B cell (primary cell): ENCODE measurements at regions not wholly inside any gene's neighbourhood (a gene's known extent, or its start where the extent isn't known, plus 50 kb on each side); places are given as distances from the start of the nearest gene placed in this dataset.

Experiments
- ATAC-seq: fragments of 200-7000 bp; cut with Tn5 transposase; one replicate; pipeline ENCODE4 v1.10.0; 2021; ENCODE audit warnings: low read depth, mild to moderate bottlenecking, moderate number of reproducible peaks, moderate library complexity
- CTCF ChIA-PET: fragments of 350-600 bp; sonication (Branson Sonifier 250); formaldehyde crosslinking; loops from one replicate; lab custom pipeline; 2021; ENCODE audit warnings: antibody characterized with exemption, inconsistent platforms; lab: Charles Lee
- POLR2A ChIA-PET: fragments of 350-600 bp; sonication (Branson Sonifier 250); formaldehyde crosslinking; loops from one replicate; lab custom pipeline; 2021; ENCODE audit warnings: antibody characterized with exemption; lab: Charles Lee
- DNase-seq: peaks from one replicate; pipeline ENCODE4 v3.0.0; 2013
- H2AFZ ChIP-seq: 2 replicates; pipeline ENCODE4 v1.6.1; 2012; ENCODE audit warnings: mild to moderate bottlenecking, low read depth, low read length; ENCODE audit not compliant: insufficient read depth, poor library complexity, severe bottlenecking
- H3K27ac ChIP-seq, 2 donors: 1 replicate in 1 of 2; 2 replicates in 1 of 2; pipeline ENCODE4 v1.5.1; 2012 to 2013; ENCODE audit warnings: low read length in 2 of 2, mild to moderate bottlenecking in 2 of 2, moderate library complexity in 1 of 2
- H3K27me3 ChIP-seq, 4 experiments: fragments of 200-600 bp in 1 of 4; sonication (generic) in 1 of 4; replicated peaks in 1 of 4; 1 replicate in 2 of 4; 2 replicates in 2 of 4; pipeline versions ENCODE4 v1.6.1 to v1.7.0; 2013 to 2016; ENCODE audit warnings: low read length in 3 of 4, mild to moderate bottlenecking in 2 of 4, mixed read lengths in 1 of 4, moderate library complexity in 1 of 4; ENCODE audit not compliant: insufficient read depth in 4 of 4, control insufficient read depth in 3 of 4; ENCODE audit errors: control extremely low read depth in 1 of 4
- H3K36me3 ChIP-seq, 2 experiments: replicated peaks in 1 of 2; 1 replicate in 1 of 2; 2 replicates in 1 of 2; pipeline versions ENCODE4 v1.6.1 to v1.7.1; 2013; ENCODE audit warnings: low read length in 1 of 2; ENCODE audit not compliant: insufficient read depth in 2 of 2, control insufficient read depth in 1 of 2; ENCODE audit errors: control extremely low read depth in 1 of 2, extremely low read depth in 1 of 2
- H3K4me1 ChIP-seq, 2 donors: fragments of 200-600 bp in 1 of 2; sonication (generic) in 1 of 2; 1 replicate in 1 of 2; 2 replicates in 1 of 2; pipeline versions ENCODE4 v1.5.1 to v1.6.1; 2013 to 2017; ENCODE audit warnings: low read length in 2 of 2; ENCODE audit not compliant: control insufficient read depth in 2 of 2, insufficient read depth in 2 of 2
- H3K4me2 ChIP-seq: replicated peaks from 2 replicates; pipeline ENCODE3; 2012; ENCODE audit warnings: mild to moderate bottlenecking, low read depth, low read length; ENCODE audit not compliant: poor library complexity, severe bottlenecking
- H3K4me3 ChIP-seq, 5 experiments: fragments of 200-600 bp in 1 of 5; sonication (generic) in 1 of 5; 1 replicate in 3 of 5; 2 replicates in 2 of 5; pipeline versions ENCODE4 v1.5.1 to v1.7.0; 2011 to 2016; ENCODE audit warnings: low read length in 4 of 5, mild to moderate bottlenecking in 4 of 5, low read depth in 2 of 5, control low read depth in 1 of 5, moderate library complexity in 1 of 5; ENCODE audit not compliant: insufficient read depth in 1 of 5; ENCODE audit errors: control extremely low read depth in 1 of 5, extremely low read depth in 1 of 5
- H3K79me2 ChIP-seq: fragments of 200-600 bp; sonication (generic); one replicate; pipeline ENCODE4 v1.6.0; 2016; ENCODE audit warnings: low read length; ENCODE audit not compliant: control insufficient read depth, insufficient read depth
- H3K9ac ChIP-seq: fragments of 200-600 bp; sonication (generic); 2 replicates; pipeline ENCODE4 v1.6.1; 2017; ENCODE audit warnings: mild to moderate bottlenecking, low read length, moderate library complexity
- H3K9me3 ChIP-seq, 3 donors: one replicate each; pipeline versions ENCODE4 v1.6.1 to v1.7.1; 2013; ENCODE audit warnings: low read length in 2 of 3; ENCODE audit not compliant: control insufficient read depth in 2 of 3, insufficient read depth in 1 of 3; ENCODE audit errors: control extremely low read depth in 1 of 3
- H4K20me1 ChIP-seq: 2 replicates; pipeline ENCODE4 v1.6.0; 2012; ENCODE audit warnings: mild to moderate bottlenecking, low read length; ENCODE audit not compliant: insufficient read depth, control insufficient read depth, poor library complexity, severe bottlenecking
- H3K27ac Mint-ChIP-seq: one replicate; pipeline ENCODE4 v1.8.0; 2021; ENCODE audit warnings: mixed read lengths
- H3K27me3 Mint-ChIP-seq: one replicate; pipeline ENCODE4 v1.8.0; 2021; ENCODE audit warnings: mixed read lengths
- H3K4me1 Mint-ChIP-seq: one replicate; pipeline ENCODE4 v1.8.0; 2021; ENCODE audit warnings: mixed read lengths
- H3K4me3 Mint-ChIP-seq: one replicate; pipeline ENCODE4 v1.8.0; 2021; ENCODE audit warnings: mixed read lengths
- H3K9me3 Mint-ChIP-seq: one replicate; pipeline ENCODE4 v1.8.0; 2022; ENCODE audit warnings: mixed read lengths; ENCODE audit not compliant: insufficient read depth
- EZH2 ChIP-seq: IDR thresholded peaks from 2 replicates; pipeline ENCODE4 v1.6.1; 2012; ENCODE audit warnings: borderline replicate concordance, low read depth, mild to moderate bottlenecking, moderate library complexity, low read length; ENCODE audit not compliant: insufficient read depth, poor library complexity, severe bottlenecking
- WGBS: methylation state at CpG from one replicate; pipeline ENCODE4 v1.1.5; 2013; ENCODE audit warnings: missing lambda C conversion rate; ENCODE audit not compliant: insufficient coverage; 5-methylcytosine and 5-hydroxymethylcytosine counted together
- intact Hi-C: fragments of 100-400 bp; cut with micrococcal nuclease; formaldehyde crosslinking; loops from one replicate; pipeline ENCODE4 v1.10.0; 2022
- TF ChIP-seq, protein P1 (sequence below): fragments of 200-600 bp; IDR thresholded peaks from one replicate; pipeline ENCODE4 v1.8.0; 2022; ENCODE audit warnings: antibody characterized with exemption, mild to moderate bottlenecking

DNA sequence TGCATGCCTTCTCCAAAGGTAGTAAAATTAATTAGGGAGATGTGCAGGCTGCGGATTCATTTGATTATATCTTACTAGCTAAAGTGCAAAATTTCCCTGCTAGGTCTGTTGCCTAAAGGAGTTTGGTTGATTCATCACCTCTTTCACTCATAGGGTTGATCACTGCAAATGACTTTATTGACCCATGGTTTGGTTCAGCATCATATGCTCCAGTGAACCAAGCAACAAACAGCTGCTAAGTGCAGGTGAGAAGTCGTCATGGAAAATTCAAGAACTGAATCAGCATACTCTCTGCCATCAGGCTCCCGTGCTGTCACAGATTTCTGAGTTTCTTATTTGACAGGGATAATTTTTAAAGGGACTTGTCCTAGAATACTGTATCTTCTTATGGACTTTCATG lies 571.8 kb upstream of the CDH18 start:
- Mint-ChIP-seq H3K4me3 (no peak overlapping the region), H3K27me3 (no peaks in the 10 kb centered on the region), H3K4me1 (no peaks in the 10 kb centered on the region), H3K9me3 (peaks cover 4% of the 10 kb centered on the region), H3K27ac (no peak overlapping the region)
- Histone ChIP-seq H4K20me1 (no peaks in the 10 kb centered on the region), H3K4me2 (no peak overlapping the region), H2AFZ (no peak overlapping the region), H3K27me3 (no peaks in the 10 kb centered on the region), H3K9ac (no peak overlapping the region), H3K4me1 (no peaks in the 10 kb centered on the region), H3K27ac (no peak overlapping the region), H3K36me3 (no peaks in the 10 kb centered on the region), H3K4me3 (no peak overlapping the region), H3K79me2 (no peaks in the 10 kb centered on the region), H3K9me3 (no peaks in the 10 kb centered on the region)
- ATAC-seq (no peak), DNase-seq (no peak)
- ChIA-PET CTCF (interaction anchor here (0.5 kb wide), 1 partner anchor 388 kb away, joined by 3 read pairs; no protein-coding TSS in a partner anchor), POLR2A (no interaction called here)
- WGBS, result no CpG with 5 or more reads among the region's 3 CpGs
- TF ChIP-seq, protein P1, sequence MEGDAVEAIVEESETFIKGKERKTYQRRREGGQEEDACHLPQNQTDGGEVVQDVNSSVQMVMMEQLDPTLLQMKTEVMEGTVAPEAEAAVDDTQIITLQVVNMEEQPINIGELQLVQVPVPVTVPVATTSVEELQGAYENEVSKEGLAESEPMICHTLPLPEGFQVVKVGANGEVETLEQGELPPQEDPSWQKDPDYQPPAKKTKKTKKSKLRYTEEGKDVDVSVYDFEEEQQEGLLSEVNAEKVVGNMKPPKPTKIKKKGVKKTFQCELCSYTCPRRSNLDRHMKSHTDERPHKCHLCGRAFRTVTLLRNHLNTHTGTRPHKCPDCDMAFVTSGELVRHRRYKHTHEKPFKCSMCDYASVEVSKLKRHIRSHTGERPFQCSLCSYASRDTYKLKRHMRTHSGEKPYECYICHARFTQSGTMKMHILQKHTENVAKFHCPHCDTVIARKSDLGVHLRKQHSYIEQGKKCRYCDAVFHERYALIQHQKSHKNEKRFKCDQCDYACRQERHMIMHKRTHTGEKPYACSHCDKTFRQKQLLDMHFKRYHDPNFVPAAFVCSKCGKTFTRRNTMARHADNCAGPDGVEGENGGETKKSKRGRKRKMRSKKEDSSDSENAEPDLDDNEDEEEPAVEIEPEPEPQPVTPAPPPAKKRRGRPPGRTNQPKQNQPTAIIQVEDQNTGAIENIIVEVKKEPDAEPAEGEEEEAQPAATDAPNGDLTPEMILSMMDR, result no peak
- no peak for TF ChIP-seq EZH2
- intact Hi-C loops, result no loop called here

DNA sequence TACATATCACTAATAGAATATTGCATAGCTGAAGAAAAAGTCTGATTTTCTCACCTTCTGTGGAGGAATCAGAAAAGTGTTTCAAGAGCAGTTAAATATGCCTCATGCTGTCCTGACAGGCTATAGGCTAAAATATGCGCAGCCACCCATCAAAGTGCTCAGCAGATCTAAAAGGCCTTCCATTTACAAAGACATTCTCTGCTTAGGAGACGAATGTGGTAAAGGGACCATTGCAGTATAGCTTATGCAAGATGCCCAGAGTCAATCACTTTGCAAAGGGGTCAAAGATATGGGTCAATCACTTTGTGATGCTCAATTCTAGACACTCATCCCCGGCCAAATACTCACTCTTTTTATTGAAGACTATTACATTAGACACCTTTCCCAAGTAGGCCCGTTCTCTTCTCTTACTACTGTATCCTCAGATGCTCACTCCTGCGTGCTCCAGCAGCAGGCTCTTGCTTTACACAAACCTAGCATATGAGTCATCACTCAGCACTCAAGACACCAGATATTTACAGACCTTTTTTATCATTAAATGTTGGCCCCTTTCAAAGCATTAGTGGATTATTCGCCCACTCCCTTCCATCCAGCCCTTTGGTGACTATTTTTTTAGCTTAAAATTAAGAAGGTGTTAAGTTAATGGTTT lies 568.2 kb upstream of the CDH18 start:
- Histone ChIP-seq H3K4me3 (no peak overlapping the region), H4K20me1 (no peaks in the 10 kb centered on the region), H3K9me3 (no peaks in the 10 kb centered on the region), H3K4me2 (no peak overlapping the region), H3K9ac (no peak overlapping the region), H2AFZ (no peak overlapping the region), H3K27ac (no peak overlapping the region), H3K36me3 (no peaks in the 10 kb centered on the region), H3K27me3 (no peaks in the 10 kb centered on the region), H3K79me2 (no peaks in the 10 kb centered on the region), H3K4me1 (no peaks in the 10 kb centered on the region)
- ChIA-PET POLR2A (no interaction called here), CTCF (no interaction called here)
- ATAC-seq (no peak), DNase-seq (no peak)
- Mint-ChIP-seq H3K4me3 (no peak overlapping the region), H3K27ac (no peak overlapping the region), H3K4me1 (no peaks in the 10 kb centered on the region), H3K9me3 (peaks cover 1% of the 10 kb centered on the region), H3K27me3 (no peaks in the 10 kb centered on the region)
- intact Hi-C loops, result no loop called here
- TF ChIP-seq, protein P1, result no peak
- TF ChIP-seq EZH2, result no peak
- 86% methylated on average over 3 of the region's 6 CpGs for WGBS
